NT2/D1 (cell line): ENCODE measurements at regions not wholly inside any gene's neighbourhood (a gene's known extent, or its start where the extent isn't known, plus 50 kb on each side); places are given as distances from the start of the nearest gene placed in this dataset.

Experiments used
- DNase-seq: peaks from one replicate; pipeline ENCODE4 v3.0.0-alpha.2; 2011; ENCODE audit warnings: low read depth, low spot score
- H3K27me3 ChIP-seq: 2 replicates; pipeline ENCODE4 v1.6.0; 2011; ENCODE audit warnings: mild to moderate bottlenecking; ENCODE audit not compliant: insufficient read length, insufficient read depth
- H3K36me3 ChIP-seq: 2 replicates; pipeline ENCODE4 v1.6.1; 2011; ENCODE audit warnings: mild to moderate bottlenecking, low read length, mixed read lengths; ENCODE audit not compliant: insufficient read depth, insufficient read length
- H3K4me1 ChIP-seq: 2 replicates; pipeline ENCODE4 v1.5.1; 2011; ENCODE audit not compliant: insufficient read depth, insufficient read length
- H3K4me3 ChIP-seq: 2 replicates; pipeline ENCODE4 v1.5.1; 2011; ENCODE audit warnings: low read depth; ENCODE audit not compliant: insufficient read length
- H3K9ac ChIP-seq: 2 replicates; pipeline ENCODE4 v1.6.0; 2011; ENCODE audit warnings: low read depth; ENCODE audit not compliant: insufficient read length
- H3K9me3 ChIP-seq: 2 replicates; pipeline ENCODE4 v1.5.1; 2011; ENCODE audit warnings: mild to moderate bottlenecking, low read length; ENCODE audit not compliant: insufficient read depth
- SUZ12 ChIP-seq: IDR thresholded peaks from 2 replicates; pipeline ENCODE4 v1.6.1; 2011; ENCODE audit not compliant: insufficient read length, insufficient read depth; ENCODE audit errors: extremely low read depth
- YY1 ChIP-seq: IDR thresholded peaks from 2 replicates; pipeline ENCODE4 v1.6.1; 2011; ENCODE audit not compliant: insufficient read length, insufficient read depth
- ZNF274 ChIP-seq: IDR thresholded peaks from 2 replicates; pipeline ENCODE4 v1.6.1; 2011; ENCODE audit warnings: mild to moderate bottlenecking, low read depth, low read length

GRCh38 chr18:61129001-61129400 lies 204.2 kb upstream of the CDH20 start:
- Histone ChIP-seq H3K4me3 (no peak overlapping the region), H3K36me3 (no peaks in the 10 kb centered on the region), H3K4me1 (no peaks in the 10 kb centered on the region), H3K9me3 (no peaks in the 10 kb centered on the region), H3K9ac (no peak overlapping the region), H3K27me3 (no peaks in the 10 kb centered on the region)
- no peak for TF ChIP-seq ZNF274
- TF ChIP-seq SUZ12, result no peak
- no peak for TF ChIP-seq YY1
- DNase-seq, result no peak

GRCh38 chr18:61132031-61132430 lies 201.2 kb upstream of the CDH20 start:
- Histone ChIP-seq H3K9ac (no peak overlapping the region), H3K4me3 (no peak overlapping the region), H3K36me3 (no peaks in the 10 kb centered on the region), H3K27me3 (no peaks in the 10 kb centered on the region), H3K9me3 (no peaks in the 10 kb centered on the region), H3K4me1 (no peaks in the 10 kb centered on the region)
- no peak for TF ChIP-seq ZNF274
- no peak for TF ChIP-seq YY1
- TF ChIP-seq SUZ12, result no peak
- DNase-seq, result no peak

- no peak overlapping the region for H3K4me3 ChIP-seq
- TF ChIP-seq YY1, result no peak
- no peak for TF ChIP-seq ZNF274
- TF ChIP-seq SUZ12, result no peak
- H3K9me3 ChIP-seq, result no peaks in the 10 kb centered on the region
- H3K27me3 ChIP-seq, result no peaks in the 10 kb centered on the region
- H3K4me1 ChIP-seq, result no peaks in the 10 kb centered on the region
- no peak for DNase-seq
- H3K36me3 ChIP-seq, result no peaks in the 10 kb centered on the region
- no peak overlapping the region for H3K9ac ChIP-seq
These were observed 199.4 kb upstream of the CDH20 start for GRCh38 chr18:61133783-61134182.

GRCh38 chr18:61136711-61137251 lies 196.4 kb upstream of the CDH20 start:
- no peak for TF ChIP-seq SUZ12
- TF ChIP-seq YY1, result no peak
- no peak for TF ChIP-seq ZNF274
- no peak for DNase-seq
- no peaks in the 10 kb centered on the region for H3K27me3 ChIP-seq
- no peaks in the 10 kb centered on the region for H3K36me3 ChIP-seq
- H3K4me1 ChIP-seq, result no peaks in the 10 kb centered on the region
- no peak overlapping the region for H3K4me3 ChIP-seq
- no peak overlapping the region for H3K9ac ChIP-seq
- H3K9me3 ChIP-seq, result no peaks in the 10 kb centered on the region

- no peak overlapping the region for H3K9ac ChIP-seq
- no peak for DNase-seq
- H3K4me1 ChIP-seq, result no peaks in the 10 kb centered on the region
- no peaks in the 10 kb centered on the region for H3K36me3 ChIP-seq
- TF ChIP-seq SUZ12 (no peak), ZNF274 (no peak), YY1 (no peak)
- no peaks in the 10 kb centered on the region for H3K9me3 ChIP-seq
- no peak overlapping the region for H3K4me3 ChIP-seq
- H3K27me3 ChIP-seq, result no peaks in the 10 kb centered on the region
These were observed 191.5 kb upstream of the CDH20 start for GRCh38 chr18:61141691-61142090.

GRCh38 chr18:61148322-61148721 lies 184.9 kb upstream of the CDH20 start:
- TF ChIP-seq SUZ12 (no peak), YY1 (no peak), ZNF274 (no peak)

GRCh38 chr18:61149786-61150185 lies 183.4 kb upstream of the CDH20 start:
- Histone ChIP-seq H3K4me1 (no peaks in the 10 kb centered on the region), H3K9ac (no peak overlapping the region), H3K9me3 (no peaks in the 10 kb centered on the region; the same call in 1 of the 2 replicates), H3K4me3 (no peak overlapping the region), H3K27me3 (no peaks in the 10 kb centered on the region), H3K36me3 (no peaks in the 10 kb centered on the region)
- TF ChIP-seq SUZ12 (no peak), YY1 (no peak), ZNF274 (no peak)
- no peak for DNase-seq

More at GRCh38 chr18:61148322-61148721, 184.9 kb upstream of the CDH20 start:
- H3K4me1 ChIP-seq, result no peaks in the 10 kb centered on the region
- no peaks in the 10 kb centered on the region; the same call in 1 of the 2 replicates for H3K9me3 ChIP-seq
- H3K36me3 ChIP-seq, result no peaks in the 10 kb centered on the region
- no peak overlapping the region for H3K4me3 ChIP-seq
- no peaks in the 10 kb centered on the region for H3K27me3 ChIP-seq
- no peak for DNase-seq
- no peak overlapping the region for H3K9ac ChIP-seq
